PC-9 (cell line): ENCODE measurements at regions not wholly inside any gene's neighbourhood (a gene's known extent, or its start where the extent isn't known, plus 50 kb on each side); places are given as distances from the start of the nearest gene placed in this dataset.

ENCODE experiments used
- CTCF ChIP-seq: fragments of 200-600 bp; sonication (generic); conservative IDR thresholded peaks from 2 replicates; pipeline ENCODE4 v1.6.1; 2017; ENCODE audit warnings: mixed run types, antibody characterized with exemption, mild to moderate bottlenecking, moderate library complexity
- EZH2 ChIP-seq: fragments of 200-600 bp; sonication (generic); IDR thresholded peaks from 2 replicates; pipeline ENCODE4 v1.8.0; 2017; ENCODE audit warnings: antibody characterized with exemption, low read depth

- TF ChIP-seq CTCF (no peak), EZH2 (no peak)
Observed at GRCh38 chr11:92317721-92318120, 93.1 kb downstream of the FAT3 start.
